ENCODE measurements at regions not wholly inside any gene's neighbourhood (a gene's known extent, or its start where the extent isn't known, plus 50 kb on each side); places are given as distances from the start of the nearest gene placed in this dataset.

DNA sequence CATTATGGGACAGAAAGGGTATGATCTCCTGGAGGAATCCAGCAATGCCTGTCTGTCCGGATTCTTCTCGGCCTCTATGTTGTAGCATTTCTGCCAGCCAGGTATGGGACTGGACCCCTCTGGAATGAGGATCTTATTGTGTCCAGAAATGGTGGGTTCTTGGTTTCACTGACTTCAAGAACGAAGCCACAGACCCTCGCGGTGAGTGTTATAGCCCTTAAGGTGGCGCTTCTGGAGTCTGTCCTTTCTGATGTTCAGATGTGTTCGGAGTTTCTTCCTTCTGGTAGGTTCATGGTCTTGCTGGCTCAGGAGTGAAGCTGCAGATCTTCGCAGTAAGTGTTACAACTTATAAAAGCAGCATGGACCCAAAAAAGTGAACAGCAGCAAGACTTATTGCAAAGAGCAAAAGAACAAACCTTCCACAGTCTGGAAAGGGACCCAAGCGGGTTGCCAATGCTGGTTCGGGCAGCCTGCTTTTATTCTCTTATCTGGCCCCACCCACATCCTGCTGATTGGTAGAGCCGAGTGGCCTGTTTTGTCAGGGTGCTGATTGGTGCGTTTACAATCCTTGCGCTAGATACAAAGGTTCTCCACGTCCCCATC is 62.3 kb upstream of the IER3 start:
- no peak for DNase-seq (ENCODE audit: low spot score)

DNA sequence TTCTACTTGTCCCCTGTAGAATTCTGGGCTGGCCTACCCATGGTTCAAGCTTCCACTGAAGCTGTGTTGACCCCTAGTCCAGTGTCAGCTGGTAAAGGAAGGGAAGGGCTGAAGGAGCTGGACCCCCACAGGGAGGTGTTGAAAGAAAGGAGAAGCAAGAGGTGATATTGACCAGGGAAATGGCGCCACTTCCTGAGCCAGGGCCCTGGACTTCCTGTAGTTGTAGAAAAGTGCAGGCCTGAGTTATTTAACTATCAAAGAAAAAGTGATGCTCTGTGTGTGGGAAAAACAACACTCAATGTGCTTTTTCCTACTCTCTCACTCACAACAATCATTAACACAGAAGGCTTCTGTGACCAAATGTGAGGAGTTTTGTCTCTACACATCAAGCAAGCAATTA is 60.0 kb upstream of the IER3 start:
- DNase-seq (ENCODE audit: low spot score): no peak

DNA sequence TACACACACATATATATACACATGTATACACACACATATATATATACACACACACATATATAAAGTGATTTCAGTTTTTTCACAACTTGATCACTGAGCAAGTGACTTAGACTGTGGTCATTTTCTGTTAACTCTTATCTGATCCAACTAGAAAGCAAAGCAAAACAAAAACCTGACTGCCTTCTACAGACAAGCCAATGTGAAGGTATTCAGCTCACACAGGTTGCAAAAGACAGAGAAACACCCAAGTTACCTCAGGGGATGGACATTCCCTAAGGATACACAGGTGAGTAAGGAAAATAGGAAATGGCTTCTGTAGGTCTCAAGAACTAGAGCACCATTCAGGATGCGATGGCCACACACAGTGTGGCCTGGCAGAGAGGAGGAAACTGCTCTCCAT is 58.4 kb upstream of the IER3 start:
- no peak for DNase-seq (ENCODE audit: low spot score)

DNA sequence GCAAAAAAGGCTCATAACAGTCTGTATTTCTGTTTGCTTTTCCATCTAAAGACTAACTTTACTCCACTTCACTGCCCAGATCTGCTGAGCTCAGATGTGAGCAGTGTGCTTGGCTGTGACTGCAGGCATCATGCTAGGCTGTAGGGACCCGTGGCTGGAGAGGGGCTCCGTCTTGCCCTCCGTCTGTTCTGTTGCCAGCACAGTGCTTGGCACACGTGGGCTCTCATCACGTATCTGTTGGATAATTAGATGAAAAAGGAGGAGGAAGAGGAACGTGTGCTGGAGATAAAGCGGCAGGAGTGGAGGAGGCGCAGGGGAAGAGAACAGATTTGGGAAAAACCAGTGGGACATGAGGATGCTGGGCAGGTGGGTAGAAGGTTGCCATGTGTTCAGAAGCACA is 57.6 kb upstream of the IER3 start:
- no peak for DNase-seq (ENCODE audit: low spot score)

DNA sequence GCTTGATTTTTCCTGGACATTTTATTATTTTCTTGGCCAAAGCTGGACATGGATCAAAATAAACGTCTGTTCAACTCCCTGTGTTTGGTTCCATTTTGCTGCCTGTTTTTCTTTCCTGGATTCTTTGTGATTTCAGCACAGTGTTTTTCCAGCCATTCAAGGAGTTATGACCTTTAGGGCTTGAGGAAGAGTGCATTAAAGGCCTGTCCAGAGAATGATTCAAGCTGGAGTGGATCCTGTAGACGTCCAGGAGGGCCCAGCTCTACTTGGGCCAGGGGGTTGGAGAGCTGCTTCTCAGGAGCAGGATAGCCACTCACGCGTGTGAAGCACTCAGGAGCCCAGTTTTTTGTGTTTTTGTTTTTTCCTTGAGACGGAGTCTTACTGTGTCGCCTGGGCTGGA is 56.5 kb upstream of the IER3 start:
- no peak for DNase-seq (ENCODE audit: low spot score)

DNA sequence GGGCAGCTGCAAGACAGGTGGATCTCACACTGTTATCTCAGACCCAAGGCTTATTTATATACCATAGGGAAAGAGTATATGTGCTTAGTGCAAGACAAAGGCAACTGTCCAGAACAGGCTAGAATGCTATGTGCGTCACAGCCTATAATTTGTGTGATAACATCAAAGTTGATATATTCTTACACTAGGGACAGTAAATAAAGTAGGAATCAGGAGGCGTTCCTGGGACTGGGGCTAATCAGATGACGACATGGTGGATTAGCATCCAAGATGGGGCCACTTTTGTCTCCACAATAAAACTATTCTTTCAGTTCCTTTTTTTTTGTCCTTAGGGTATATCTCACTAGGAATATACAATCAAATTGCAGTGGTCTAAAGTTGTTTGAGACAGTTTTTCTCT is 54.9 kb upstream of the IER3 start:
- DNase-seq (ENCODE audit: low spot score): no peak

DNA sequence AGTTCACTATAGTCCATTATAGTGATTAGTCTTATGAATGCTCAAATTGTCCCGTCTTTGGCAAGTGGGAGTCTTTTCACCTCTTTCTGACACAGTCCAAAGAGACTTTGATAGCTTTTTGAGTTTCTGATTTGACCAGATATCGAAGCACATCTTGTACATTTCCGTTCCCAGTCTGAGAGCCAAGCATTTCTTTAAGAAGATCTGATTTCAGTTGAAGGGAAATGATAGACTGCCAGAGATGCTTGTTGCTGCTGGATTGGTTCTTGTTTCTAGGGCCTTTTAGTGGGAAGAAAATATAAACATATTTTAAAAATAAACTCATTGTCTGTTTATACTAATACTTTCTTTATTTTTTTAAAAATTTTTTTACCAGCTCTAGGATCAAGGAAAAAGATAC is 54.1 kb upstream of the IER3 start:
- no peak for DNase-seq (ENCODE audit: low spot score)

DNA sequence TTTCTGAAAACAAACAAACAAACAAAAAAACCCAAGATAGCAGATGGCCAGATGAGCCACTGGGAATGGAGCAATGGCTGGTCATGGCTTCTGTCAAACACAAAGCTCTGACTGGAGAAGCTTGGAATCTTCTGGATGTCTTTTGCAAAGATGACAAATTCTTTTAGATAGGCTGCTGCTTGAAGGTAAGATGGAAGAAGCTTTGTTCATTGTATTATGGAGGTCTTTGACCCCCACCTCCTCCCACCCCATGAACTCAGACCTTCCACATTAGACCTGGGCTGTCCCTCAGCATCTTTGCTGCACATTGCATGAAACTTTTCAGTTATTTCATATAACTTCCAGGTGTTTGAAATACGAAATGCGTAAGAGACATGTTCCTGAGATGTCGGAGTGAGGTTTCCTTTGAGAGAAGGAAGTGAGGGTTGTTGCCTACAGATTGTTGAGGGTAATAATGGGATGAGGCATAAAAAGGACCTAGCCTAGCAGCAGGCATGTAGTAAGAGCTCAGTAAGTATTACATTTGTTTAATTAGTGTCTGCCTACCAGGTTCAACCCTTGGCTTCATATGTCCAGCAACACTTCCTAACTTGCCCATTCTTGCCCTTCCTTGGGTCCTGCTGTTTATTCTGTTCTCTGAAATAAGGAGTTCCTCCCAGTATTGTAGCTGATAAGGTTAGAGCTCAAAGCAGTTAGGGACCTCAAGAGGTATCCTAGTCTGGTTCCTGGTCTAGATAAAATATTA is 51.4 kb upstream of the IER3 start:
- no peak for DNase-seq (ENCODE audit: low spot score)
